Activated T-cell treated with anti-CD3 and anti-CD28 coated beads for 24 hours (primary cell): ENCODE measurements at regions not wholly inside any gene's neighbourhood (a gene's known extent, or its start where the extent isn't known, plus 50 kb on each side); places are given as distances from the start of the nearest gene placed in this dataset.
"Not testable (repeated sequence)": the region's sequence is repeated elsewhere in the genome, so short reads cannot be mapped to it uniquely, and the experiment has no call there.

Source experiments
- DNase-seq: peaks from one replicate; pipeline ENCODE4 v3.0.0-alpha.2; 2020; ENCODE audit warnings: low read depth

DNA sequence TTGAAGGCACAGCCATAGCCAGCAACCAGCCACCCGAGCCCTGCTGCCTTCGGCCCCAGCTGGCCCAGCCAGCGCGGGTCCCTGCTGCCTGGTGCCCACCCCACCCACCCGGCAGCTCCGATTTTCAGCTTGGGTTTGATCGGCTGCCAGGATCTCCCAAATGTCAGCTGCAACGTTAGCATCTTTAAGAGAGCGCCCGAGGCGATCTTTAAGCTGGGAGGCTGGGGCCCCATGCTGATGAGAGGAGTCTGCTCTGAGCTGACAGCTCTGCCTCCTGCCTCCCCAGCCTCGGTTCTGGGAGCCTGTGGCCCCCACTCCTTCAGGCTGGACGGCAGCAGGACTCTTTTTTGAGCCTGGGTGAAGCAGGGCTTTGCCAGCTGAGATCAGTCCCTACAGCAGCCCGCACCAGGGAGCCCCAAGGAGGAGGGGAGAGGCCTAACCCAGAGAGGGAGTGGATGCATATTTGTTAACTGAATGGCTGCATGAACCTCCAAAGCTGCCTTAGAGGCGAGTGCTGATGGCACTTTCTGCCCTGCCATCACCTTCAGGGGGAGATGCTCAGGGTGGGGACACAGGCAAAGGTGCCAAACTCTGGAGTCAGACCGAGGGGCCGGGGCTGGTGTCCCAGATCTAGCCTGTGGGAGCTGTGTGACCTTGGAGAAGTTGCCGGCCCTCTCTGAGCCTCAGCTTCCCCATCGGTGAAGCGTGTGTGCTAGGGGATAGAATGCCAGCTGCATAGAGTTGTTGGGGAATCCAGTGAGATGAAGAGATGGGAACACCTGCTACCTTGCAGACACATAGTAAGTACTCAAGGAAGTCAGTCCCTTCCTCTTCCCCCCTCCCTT lies 165.5 kb downstream of the C9orf50 start:
- DNase-seq: no peak

DNA sequence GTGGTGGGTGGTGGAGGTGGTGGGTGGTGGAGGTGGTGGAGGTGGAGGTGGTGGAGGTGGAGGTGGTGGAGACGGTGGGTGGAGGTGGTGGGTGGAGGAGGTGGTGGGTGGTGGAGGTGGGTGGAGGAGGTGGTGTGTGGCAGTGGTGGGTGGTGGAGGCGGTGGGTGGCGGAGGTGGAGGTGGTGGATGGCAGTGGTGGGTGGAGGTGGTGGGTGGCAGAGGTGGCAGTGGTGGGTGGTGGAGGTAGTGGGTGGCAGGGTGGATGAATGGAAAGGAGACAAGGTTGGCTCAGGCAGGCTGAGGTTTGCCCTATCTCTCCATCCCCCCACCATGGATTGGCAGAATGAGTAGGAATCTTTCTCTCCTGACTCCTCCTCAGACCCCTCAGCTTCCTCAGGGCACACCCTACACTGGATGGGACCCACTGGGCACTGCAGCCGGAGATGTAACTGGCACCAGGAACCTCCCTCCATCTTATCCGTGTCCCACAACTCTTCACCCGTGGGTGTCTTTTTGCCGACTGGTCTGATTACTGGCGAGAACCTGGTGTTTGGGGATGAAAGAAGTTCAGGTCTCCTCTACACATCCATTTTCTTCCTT lies 166.3 kb downstream of the C9orf50 start:
- no peak for DNase-seq

DNA sequence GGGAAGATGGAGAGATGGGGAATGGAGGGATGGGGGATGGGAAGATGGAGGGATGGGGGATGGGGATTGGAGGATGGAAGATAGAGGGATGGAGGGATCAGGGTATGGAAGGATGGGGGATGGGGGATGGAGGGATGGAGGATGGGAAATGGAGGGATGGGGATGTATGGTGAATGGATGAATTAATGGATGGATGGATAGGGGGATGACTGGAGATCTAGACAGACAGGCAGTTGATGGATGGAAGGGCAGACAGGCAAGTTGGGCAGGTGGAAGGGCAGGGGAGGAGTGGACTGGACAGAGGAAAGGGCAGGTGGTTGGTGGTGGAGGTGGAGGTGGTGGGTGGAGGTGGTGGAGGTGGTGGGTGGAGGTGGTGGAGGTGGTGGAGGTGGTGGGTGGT lies 167.2 kb downstream of the C9orf50 start:
- no peak for DNase-seq

DNA sequence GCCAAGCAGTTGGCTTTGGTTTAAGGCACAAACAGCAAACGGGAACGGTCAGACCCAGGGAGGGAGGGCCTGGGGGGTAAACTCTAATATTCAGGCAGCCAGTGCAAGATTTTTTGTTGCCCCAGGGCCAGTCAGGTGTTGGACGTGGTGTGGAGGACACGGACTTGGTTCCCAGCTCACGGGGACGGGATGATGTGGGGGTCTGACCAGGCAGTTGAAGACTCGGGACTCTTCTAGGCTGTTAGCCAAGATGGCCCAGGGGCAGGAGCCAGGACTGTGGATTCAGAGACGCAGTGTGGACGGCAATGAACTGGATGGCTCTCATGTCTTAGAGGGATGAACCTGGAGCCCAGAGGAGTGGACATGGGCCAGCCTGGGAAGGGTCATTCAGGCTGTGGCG lies 169.2 kb downstream of the C9orf50 start:
- DNase-seq: no peak

DNA sequence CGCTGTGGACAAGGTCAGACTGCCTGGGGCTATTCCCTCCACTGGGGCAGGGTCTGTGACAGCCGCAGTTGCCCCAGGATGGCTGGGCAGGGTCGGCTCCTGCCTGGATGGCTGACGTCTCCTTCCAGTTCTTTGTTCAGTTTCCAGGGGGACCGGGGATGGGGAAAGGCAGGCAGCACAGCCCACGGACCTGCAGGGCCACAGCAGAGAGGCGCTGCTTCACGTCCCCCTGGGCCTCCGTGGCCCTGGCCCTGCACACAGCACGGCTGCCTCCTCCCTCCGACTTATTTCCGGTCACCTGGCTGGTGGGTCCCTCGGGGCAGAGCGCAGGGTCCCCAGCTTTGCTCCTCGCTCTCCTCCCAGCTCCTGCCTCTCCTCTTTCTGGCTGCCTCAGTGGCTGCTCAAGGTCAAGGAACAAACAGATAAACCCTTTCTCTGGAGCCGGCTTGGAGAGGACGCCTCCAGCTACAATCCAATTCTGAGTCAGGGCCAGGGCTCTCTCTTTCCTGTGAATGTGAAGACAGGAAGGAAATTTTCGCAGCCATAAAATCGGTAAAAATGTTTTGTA lies 169.7 kb downstream of the C9orf50 start:
- no peak for DNase-seq

DNA sequence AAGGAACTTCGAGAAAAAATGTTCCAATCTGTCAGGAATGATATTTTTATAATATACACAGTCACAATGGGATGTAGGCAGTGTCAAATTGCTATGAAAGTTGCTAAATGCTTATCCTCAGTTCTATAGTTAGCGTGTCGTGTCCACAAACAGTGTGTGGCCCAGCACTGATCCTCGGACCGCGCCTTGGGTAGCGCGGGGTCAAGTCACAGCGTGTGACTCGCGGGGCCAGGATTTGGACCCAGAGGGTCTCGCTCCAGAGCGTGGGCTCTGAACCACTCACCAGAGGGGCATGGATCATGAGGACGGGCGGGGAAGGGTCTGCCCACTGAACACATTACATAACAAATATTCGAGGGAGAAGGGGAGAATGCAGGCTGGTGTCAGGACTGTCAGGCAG lies 171.8 kb downstream of the C9orf50 start:
- DNase-seq: no peak

DNA sequence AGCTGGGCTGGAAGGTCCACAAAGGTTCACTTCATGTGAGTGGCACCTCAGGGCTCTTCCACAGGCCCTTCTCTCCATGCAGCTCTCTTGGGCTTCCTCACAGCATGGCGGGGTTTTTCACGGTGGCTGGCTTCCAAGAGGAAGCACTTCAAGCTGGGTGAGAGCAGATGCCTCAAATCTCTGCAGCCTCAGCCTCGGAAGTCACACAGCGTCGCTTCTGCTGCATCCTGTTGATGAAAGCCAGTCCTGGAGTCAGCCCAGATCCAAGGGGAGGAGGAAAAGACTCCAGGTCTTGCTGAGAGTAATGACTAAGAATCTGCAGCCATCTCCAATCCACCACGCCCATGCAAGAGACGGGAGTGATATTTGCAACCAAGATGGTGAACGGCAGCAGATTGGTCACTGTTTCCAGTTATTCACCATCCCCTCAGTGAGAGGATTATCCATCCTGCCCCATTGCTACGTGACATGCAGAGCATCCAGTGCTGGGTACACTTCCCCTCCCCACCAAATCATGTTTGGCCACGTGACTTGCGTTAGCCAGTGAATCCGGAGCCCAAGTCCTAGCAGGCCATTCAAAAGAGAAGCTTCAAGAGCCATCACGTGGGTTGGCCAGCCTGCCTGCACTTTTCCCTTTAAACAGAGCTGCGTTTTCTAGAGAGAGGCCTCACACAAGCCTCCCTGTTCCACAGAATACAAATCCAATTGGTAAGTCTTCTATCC lies 173.9 kb downstream of the C9orf50 start:
- no peak for DNase-seq

DNA sequence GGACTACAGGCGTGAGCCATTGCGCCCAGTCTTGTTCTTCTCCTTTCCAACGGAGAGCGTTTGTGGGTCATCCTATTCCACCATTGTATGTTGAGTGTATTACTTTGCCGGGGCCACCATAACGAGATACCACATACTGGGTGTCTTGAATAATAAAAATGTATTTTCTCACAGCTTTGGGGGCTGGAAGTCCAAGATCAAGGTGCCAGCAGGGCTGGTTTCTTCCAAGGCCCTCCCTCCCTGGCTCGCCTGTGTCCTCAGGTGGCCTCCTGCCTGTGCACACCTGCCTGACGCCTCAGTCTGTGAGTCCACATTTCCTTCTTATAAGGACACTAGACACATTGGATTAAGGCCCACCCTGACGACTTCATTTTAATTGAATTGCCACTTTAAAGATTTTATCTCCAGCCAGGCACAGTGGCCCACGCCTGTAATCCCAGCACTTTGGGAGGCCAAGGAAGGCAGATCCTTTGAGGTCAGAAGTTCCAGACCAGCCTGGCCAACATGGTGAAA lies 175.1 kb downstream of the C9orf50 start:
- DNase-seq: no peak

DNA sequence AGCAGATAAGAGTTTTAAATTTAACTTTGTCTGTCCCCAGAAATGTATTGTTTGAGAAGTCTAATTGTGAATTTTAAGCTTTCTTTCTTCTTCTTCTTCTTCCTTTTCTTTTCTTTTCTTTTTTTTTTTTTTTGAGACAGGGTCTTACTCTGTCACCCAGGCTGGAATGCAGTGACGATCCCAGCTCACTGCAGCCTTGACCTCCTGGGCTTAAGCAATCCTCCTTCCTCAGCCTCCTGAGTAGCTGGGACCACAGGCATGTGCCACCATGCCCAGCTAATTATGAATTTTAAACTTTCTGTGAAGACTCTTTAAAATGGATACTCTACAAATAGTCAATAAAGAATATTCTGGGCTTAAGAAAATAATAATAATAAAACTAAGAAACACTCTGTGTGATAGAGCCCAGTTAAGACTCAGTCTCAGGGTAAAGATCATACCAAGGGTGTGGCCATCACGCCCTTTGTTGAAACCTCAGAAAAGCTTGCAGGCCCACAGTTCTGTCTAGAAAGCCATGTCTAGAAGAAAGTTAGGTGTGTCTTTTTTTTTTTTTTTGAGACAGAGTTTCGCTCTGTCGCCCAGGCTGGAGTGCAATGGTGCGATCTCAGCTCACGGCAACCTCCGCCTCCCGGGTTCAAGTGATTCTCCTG lies 177.3 kb downstream of the C9orf50 start:
- not testable (repeated sequence) for DNase-seq

DNA sequence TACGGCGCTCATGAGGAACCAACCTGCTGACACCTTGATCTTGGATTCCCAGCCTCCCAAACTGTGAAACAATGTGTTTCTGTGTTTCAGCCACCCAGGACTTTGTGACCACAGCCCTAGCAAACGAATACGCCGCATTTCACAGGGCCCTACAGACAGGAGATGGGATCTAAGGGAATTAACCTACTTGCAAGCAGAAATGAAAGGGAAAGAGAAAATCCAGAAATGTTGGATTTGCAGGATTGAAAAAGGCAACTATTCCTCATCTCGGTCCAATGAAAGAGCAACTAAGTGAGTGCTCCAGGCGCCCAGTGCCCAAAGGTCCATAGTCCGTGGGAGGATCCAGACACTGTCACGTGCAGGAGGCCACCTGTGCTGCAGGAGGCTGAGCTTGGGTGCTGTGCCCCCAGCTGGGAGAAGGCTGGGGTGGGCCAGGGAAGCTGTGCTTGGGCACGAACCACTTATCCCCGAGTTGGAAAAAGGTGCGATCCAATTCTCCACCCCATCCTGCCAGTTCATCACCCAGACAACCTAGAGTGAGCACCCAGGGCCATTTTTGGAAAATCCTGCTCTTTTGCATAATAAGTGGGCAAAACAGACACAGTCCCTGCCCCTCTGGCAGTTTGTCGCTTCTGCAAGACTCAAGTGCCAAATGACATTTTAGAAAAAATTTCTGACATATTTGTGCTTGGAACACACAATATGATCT lies 177.9 kb downstream of the C9orf50 start:
- DNase-seq: no peak

DNA sequence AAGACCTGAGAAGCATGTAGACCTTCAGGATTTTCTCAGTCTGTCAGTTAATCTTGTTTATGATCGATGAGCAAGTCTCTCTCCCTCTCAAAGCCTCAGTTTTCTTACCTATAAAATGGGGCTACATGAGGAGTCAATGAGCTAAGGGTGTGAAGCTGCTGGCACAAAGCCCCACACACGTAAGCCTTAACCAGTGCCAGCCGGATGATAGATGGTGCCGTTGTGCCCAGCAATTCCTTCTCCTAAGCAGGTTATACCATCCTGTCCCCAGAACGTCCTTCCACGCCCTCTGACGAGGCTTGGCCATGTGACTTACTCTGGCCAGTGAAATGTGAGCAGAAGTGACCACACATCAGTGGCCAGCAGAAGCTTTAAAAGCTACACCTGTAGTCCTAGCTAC lies 179.0 kb downstream of the C9orf50 start:
- no peak for DNase-seq

DNA sequence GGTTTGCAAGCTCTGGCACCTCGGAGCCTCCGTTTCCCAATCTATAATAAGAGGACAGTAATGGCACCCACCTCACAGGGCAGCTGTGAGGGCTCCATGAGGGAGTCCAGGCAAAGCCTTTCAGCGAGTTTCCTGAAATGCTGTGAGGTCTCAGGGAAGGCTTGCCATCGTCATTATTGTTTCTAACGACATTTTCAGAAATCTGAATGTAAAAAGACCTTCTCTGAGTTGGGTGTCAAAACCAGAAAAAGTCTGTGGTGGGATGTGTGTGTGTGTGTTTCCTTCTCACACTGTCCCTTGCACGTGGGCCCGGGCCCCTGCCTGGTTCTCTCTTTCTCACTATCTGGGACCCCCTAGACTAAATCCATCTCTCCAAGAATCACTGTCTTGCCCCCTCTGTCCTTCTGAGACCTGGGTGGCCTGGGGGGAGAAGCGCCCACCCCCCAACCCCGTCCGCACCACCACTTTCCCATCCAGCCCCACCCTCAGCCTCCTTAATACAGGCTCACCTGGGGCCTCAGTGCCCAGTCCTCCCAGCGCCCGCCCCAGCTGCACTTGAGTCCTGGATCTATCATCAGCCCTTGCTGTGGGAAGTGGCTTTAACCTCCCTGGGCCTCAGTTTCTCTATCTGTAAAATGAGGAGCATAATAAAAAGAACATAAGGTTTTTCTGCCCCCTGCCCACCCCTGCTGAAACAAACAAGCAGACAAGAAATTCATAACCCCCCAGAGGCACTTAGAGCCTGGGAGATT lies 180.3 kb downstream of the C9orf50 start:
- DNase-seq: no peak

DNA sequence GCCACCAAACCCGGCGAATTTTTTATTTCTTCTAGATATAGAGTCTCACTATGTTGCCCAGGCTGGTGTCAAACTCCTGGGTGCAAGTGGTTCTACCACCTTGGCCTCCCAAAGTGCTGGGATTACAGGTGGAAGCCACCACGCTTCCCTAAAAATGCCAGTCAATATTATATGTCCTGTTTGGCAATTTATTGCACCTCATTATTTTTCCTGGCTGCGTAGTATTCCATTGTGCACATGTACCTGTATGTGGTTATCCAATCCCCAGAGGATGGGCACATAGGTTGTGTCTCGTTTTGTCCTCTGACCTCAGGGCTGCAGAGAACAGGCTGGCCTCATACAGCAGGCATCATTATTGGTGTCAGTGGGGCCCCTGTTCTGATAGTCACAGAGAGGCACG lies 181.7 kb downstream of the C9orf50 start:
- DNase-seq: no peak

DNA sequence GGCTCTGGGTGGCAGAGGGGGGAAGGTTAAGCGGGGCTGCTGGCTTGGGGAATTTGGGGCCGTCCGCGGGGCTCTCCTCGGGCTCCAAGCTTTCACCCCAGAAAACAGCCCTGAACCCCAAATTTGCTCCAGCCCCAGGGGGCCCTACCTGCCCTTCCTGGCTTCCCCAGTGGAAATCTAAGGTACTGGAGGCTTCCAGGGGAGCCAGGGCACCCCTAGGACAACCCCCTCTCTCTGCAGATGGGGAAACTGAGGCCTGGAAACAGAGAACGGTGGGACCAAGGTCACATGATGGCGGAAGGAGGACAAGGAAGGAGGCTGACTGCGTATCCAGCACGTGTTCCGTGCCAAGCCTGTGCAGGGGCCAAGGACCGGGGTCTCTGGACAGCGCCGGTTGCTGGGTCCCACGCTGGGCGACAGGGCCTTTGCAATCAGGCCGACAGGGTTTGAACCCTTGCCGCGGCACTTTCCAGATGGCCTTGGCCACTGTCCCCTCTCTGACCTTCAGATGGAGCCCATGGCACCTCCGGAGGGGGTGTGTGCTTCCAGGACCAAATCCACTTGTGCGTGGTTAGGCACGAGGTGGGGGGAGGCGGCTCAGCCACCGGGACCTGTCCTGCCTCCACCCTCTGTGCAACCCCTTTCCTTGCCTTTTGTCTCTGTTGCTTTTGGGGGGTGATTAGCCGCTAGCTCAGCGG lies 183.1 kb downstream of the C9orf50 start:
- no peak for DNase-seq

DNA sequence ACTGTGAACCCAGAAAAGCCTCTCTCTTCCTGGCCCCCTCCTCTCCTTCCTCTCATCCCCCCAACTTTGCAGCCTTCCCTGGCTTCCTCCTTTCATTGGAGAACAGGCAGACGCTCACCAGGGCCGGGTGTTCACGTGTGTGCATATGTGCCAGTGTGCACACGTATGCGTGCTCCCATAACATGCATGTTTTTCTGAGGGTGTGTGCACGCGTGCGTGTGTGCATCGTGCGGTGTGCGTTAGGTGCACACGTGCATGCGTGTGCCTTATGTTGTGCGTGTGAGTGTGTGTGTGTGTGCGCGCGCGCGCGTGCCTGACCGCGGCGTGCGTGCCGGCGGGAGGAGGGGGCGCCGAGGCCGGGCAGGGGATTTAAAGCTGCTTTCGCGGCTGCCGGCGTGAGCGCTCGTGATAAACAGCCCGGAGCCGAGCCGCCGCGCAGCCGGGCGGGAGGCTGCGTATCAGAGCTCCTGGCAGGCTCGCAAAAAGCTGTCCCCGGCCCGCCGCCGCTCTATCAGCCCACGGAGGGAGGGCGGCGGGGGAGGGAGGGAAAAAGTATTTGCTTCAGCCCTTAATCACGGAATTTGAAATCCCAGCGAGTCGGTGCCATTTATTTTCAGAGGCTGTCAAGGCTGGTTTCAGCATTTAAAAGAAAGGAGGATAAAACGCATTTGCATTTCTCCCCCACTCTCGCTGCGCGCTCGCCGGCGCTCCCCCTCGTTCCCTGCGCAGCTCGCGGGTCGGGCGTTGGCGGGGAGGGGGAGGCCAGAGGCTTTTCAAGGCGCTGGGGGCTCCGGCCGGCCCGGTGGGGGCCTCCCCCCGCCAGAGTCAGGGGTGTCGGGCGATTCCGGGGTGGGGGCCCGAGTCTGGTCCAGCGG lies 183.9 kb downstream of the C9orf50 start:
- DNase-seq: no peak

DNA sequence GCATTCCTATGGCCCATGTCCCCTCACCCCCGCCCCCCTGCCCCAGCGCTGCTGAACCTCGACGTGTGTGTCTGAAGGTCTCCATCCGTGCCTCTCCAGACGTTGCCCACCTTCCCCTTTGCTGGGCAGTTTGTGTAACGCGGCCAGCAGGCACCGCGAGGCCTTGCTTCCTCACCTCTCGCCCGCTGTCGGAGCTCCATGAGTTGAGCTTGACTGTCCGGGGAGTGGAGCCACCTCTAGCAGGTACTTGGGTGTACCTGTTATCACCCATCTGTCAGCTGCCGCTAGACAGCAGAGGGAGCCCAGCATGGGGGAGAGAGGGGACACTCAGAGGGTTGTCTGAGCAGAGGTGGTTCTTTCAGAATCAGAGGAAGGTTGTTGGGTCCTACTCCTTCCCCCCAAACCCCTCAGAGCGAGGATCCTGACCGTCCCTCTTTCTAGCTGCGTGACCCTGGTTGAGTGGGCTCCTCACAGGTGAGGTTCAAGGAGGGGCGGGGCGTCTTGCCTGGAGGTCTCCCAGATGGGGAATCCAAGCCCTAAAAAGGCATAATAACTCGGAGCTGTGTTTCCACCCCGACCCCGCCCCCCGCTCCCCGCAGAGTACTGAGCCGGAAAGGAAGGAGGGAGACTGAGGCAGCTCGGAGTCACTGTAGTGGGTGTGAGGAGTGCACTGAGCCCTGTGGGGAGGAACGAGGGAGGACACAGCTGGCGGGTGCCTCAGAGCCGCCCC lies 184.7 kb downstream of the C9orf50 start:
- DNase-seq: no peak

DNA sequence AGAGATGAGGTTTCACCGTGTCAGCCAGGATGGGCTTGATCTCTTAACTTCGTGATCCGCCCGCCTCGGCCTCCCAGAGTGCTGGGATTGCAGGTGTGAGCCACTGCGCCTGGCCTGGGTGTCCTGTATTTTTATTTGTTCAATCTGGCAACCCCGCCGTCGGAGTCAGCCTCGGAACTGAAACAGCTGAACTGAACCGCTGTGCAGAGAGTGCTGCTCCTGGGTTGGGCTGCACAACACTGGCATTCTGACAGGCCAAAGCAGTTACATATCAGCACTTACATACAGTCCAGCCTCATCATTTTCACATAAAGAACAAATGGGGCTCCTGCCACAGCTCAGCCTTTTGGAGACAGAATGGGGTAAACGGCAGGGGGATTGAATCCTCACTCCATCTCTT lies 185.6 kb downstream of the C9orf50 start:
- no peak for DNase-seq

DNA sequence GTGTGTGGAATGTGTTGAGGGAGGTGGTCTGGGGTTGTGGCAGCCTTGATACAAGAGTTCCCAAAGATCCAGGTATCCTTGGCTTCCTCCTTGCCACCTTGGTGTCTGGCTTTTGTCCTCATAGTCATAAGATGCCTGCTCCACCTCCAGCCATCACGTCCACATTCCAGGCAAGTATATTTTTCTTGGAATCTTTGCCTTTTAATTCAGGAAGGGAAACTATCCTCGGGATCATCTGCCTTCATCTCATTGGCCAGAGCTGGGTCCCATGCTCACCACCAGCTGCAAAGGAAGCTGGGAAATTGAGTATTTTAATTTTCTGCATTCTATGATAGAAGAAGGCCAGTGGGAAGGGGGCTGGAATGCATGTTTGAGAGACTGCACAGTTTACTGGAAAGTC lies 186.7 kb downstream of the C9orf50 start:
- DNase-seq: no peak
